ENCODE measurements at regions not wholly inside any gene's neighbourhood (a gene's known extent, or its start where the extent isn't known, plus 50 kb on each side); places are given as distances from the start of the nearest gene placed in this dataset.
"Not testable (repeated sequence)": the region's sequence is repeated elsewhere in the genome, so short reads cannot be mapped to it uniquely, and the experiment has no call there.

DNA sequence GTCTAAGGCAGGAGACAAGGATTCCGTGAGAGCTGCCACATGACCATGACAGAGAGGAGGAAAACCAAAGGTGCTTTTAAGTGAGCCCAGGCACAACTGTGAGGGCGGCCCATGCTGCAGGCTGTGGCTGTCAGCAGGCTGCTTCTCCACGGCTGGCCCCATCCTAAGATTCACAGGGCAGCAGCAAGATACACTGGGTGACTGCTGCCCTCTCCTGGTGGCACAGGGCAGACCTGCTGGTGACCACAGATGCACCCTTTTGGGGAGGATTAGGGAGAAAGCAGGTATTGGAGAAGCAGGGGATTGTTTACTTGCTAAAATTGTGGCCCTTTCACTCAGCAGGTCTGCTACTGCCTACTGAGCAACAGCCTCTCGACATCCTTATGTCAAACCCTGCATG is 125.4 kb upstream of the ALDH3B2 start:
- H3K27ac Mint-ChIP-seq, H3K4me3 Mint-ChIP-seq, H3K27me3 Mint-ChIP-seq, POLR2A ChIA-PET, H3K36me3 Mint-ChIP-seq, H3K9me3 Mint-ChIP-seq, ATAC-seq, H3K4me1 Mint-ChIP-seq: not testable (repeated sequence)
- peak in 4 of 10 donors; percentile 16 to 23 (median 18) for DNase-seq

- H3K27ac Mint-ChIP-seq, DNase-seq, H3K4me1 Mint-ChIP-seq, H3K36me3 Mint-ChIP-seq, H3K4me3 Mint-ChIP-seq, ATAC-seq, H3K27me3 Mint-ChIP-seq, H3K9me3 Mint-ChIP-seq, POLR2A ChIA-PET: not testable (repeated sequence)
These were observed 123.5 kb upstream of the ALDH3B2 start for GRCh38 chr11:67797726-67798521.

DNA sequence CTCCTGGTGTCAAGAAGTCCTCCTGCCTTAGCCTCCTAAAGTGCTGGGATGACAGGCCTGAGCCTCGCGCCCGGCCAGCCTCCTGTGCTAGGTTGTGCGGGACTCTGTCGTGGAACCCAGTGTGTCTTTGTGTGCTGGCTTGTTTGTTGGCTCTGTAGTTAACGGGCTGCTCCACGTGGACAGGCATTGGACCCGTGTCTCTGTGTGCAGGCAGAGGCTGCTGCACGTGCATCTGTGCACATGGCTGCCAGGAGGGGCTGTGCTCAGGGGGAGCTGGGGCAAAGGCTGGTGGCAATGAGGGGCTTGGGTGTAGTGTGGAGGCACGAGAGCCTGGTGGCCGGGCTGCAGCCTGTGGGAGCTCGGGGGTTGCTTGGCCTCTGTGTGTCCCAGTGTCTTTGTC is 121.3 kb upstream of the ALDH3B2 start:
- Mint-ChIP-seq H3K4me1 (peaks cover 8 to 16% (median 13%) of the 10 kb centered on the region in 4 donors), H3K36me3 (peaks cover 0 to 2% (median 2%) of the 10 kb centered on the region in 3 donors), H3K4me3 (no peak overlapping the region), H3K9me3 (no peaks in the 10 kb centered on the region), H3K27me3 (no peaks in the 10 kb centered on the region), H3K27ac (no peak overlapping the region)
- ATAC-seq (no peak), DNase-seq (no peak)
- POLR2A ChIA-PET = no interaction called here

- H3K9me3 Mint-ChIP-seq, POLR2A ChIA-PET: not testable (repeated sequence)
These were observed 119.3 kb upstream of the ALDH3B2 start for GRCh38 chr11:67793750-67794149.

DNA sequence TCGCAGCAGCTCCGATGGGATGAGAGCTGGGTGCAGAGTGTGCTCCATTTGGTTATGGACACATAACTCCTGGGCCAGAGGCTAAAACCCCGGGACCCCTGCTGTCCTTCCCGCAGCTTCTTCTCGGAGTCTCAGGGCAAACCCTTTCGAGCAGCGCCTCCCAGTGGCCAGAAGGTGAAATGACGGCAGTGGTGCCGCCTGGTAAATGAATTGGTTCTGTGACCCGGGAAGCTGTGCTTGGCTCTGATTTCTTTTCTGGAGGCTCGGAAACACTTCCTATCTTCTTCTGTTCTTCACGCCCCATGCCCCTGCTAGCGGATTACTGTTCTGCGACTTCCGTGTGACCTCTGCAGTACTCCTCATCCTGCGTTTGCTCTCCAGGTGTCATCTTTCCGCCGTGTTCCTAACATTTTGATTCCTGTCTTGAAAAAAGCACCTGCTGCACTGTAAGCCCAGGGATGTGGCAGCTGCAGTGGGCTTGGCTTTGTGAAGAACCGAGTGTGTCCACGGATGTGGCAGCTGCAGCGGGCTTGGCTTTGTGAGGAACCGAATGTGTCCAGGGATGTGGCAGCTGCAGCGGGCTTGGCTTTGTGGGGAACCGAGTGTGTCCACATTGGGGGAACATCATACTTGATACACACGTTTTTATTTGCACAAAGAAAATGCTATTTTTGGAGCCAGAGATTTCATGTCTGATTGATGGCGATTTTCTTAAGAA is 118.0 kb upstream of the ALDH3B2 start:
- H3K27me3 Mint-ChIP-seq, POLR2A ChIA-PET, H3K36me3 Mint-ChIP-seq, H3K27ac Mint-ChIP-seq, ATAC-seq, H3K9me3 Mint-ChIP-seq: not testable (repeated sequence)
- DNase-seq = peak in 8 of 10 donors; percentile 26 to 66 (median 54)
- peaks cover 7 to 16% (median 13%) of the 10 kb centered on the region in 4 donors for H3K4me1 Mint-ChIP-seq
- peak overlapping the region in 5 of 10 donors; percentile 7 to 48 (median 33) for H3K4me3 Mint-ChIP-seq

More at GRCh38 chr11:67793750-67794149, 119.3 kb upstream of the ALDH3B2 start:
- not testable (repeated sequence) for H3K27me3 Mint-ChIP-seq, DNase-seq, H3K36me3 Mint-ChIP-seq, ATAC-seq, H3K4me3 Mint-ChIP-seq
- H3K27ac Mint-ChIP-seq = peak overlapping the region in 1 of 10 donors; percentile 37
- peaks cover 8 to 16% (median 13%) of the 10 kb centered on the region in 4 donors for H3K4me1 Mint-ChIP-seq

GRCh38 chr11:67791598-67792170 is 117.3 kb upstream of the ALDH3B2 start:
- H3K36me3 Mint-ChIP-seq, H3K9me3 Mint-ChIP-seq, POLR2A ChIA-PET, H3K27me3 Mint-ChIP-seq, ATAC-seq: not testable (repeated sequence)
- Mint-ChIP-seq H3K4me3 (peak overlapping the region in 8 of 10 donors; percentile 19 to 73 (median 49)), H3K27ac (peak overlapping the region in 4 of 10 donors; percentile 7 to 72 (median 32)), H3K4me1 (peaks cover 7 to 16% (median 13%) of the 10 kb centered on the region in 4 donors)
- peak in 4 of 10 donors; percentile 19 to 28 (median 22) for DNase-seq

DNA sequence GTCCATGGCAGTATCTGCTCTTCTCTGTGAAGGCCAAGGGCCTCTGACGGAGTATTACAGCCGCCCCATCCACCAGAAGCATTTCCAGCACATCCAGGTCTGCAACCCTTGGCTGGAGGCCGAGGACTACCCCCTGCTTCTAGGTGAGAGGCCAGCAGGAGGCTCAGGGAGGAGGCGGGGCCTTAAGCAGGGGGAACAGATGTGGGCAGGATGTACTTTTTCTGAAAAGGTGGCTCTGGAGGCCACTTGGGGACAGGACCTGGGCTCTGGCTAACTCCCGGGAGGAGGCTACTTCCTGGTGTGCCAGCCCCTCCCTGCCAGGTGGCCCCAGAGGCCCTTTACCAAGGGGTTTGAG is 113.9 kb upstream of the ALDH3B2 start:
- H3K4me3 Mint-ChIP-seq, ATAC-seq, H3K27ac Mint-ChIP-seq, H3K36me3 Mint-ChIP-seq, POLR2A ChIA-PET, H3K9me3 Mint-ChIP-seq, DNase-seq, H3K27me3 Mint-ChIP-seq: not testable (repeated sequence)
- H3K4me1 Mint-ChIP-seq = peaks cover 7 to 16% (median 13%) of the 10 kb centered on the region in 4 donors

GRCh38 chr11:67787681-67788340 is 113.4 kb upstream of the ALDH3B2 start:
- H3K27me3 Mint-ChIP-seq, H3K27ac Mint-ChIP-seq, H3K9me3 Mint-ChIP-seq, DNase-seq, H3K36me3 Mint-ChIP-seq, ATAC-seq, POLR2A ChIA-PET, H3K4me3 Mint-ChIP-seq: not testable (repeated sequence)
- peaks cover 7 to 16% (median 13%) of the 10 kb centered on the region in 4 donors for H3K4me1 Mint-ChIP-seq

- H3K36me3 Mint-ChIP-seq, DNase-seq, ATAC-seq, H3K4me3 Mint-ChIP-seq, H3K9me3 Mint-ChIP-seq, H3K4me1 Mint-ChIP-seq, POLR2A ChIA-PET, H3K27ac Mint-ChIP-seq: not testable (repeated sequence)
- H3K27me3 Mint-ChIP-seq = peaks cover 6 to 28% (median 10%) of the 10 kb centered on the region in 5 donors
These were observed 107.5 kb upstream of the ALDH3B2 start for GRCh38 chr11:67781967-67782366.

DNA sequence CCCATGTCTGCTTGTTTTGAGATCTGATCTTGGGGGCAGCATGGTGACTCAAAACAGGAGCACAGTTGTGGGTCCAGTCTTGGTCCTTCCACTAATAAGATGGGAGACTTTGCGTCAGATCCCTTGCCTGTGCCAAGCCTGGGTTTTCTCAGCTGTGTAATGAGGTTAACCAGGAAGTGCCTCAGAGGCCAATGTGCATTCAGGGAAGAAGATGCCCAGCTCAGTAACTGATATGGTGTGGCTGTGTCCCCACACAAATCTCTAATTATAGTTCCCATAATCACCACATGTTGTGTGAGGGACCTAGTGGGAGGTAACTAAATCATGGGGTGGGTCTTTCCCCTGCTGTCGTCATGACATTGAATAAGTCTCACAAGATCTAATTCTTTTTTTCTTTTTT is 107.1 kb upstream of the ALDH3B2 start:
- H3K4me1 Mint-ChIP-seq, H3K36me3 Mint-ChIP-seq, POLR2A ChIA-PET: not testable (repeated sequence)

DNA sequence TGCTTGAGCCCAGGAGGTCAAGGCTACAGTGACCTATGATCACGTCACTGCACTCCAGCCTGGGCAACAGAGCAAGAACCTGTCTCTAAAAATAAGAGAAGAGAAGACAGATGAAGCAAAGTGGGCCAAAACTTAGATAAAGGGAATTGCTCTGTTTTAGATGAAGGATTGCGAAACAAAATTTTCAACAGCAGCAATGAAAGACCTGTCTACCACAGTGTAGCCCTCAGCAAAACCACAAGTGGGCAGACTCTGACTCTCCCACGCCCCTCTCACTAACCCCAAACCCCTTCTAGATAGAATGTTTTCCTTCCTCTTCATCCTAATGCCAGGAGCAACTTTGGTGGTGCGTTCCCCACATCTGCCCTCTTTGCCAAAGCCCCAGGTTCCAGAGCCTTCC is 105.6 kb upstream of the ALDH3B2 start:
- H3K27me3 Mint-ChIP-seq = peaks cover 8 to 46% (median 14%) of the 10 kb centered on the region in 5 donors
- H3K27ac Mint-ChIP-seq = peak overlapping the region in 1 of 10 donors; percentile 22
- DNase-seq = no peak
- no peak overlapping the region for H3K4me3 Mint-ChIP-seq
- POLR2A ChIA-PET = no interaction called here
- H3K36me3 Mint-ChIP-seq = no peaks in the 10 kb centered on the region
- ATAC-seq = no peak
- no peaks in the 10 kb centered on the region for H3K9me3 Mint-ChIP-seq
- H3K4me1 Mint-ChIP-seq = peaks cover 0 to 3% (median 0%) of the 10 kb centered on the region in 4 donors

More for the DNA sequence above, 107.1 kb upstream of the ALDH3B2 start:
- DNase-seq, ATAC-seq, H3K9me3 Mint-ChIP-seq, H3K4me3 Mint-ChIP-seq, H3K27ac Mint-ChIP-seq: not testable (repeated sequence)
- H3K27me3 Mint-ChIP-seq = peaks cover 6 to 31% (median 10%) of the 10 kb centered on the region in 5 donors

- POLR2A ChIA-PET, H3K9me3 Mint-ChIP-seq, DNase-seq, H3K4me3 Mint-ChIP-seq, H3K36me3 Mint-ChIP-seq, H3K4me1 Mint-ChIP-seq, ATAC-seq, H3K27ac Mint-ChIP-seq: not testable (repeated sequence)
- H3K27me3 Mint-ChIP-seq = peaks cover 8 to 53% (median 21%) of the 10 kb centered on the region in 5 donors
These were observed 104.9 kb upstream of the ALDH3B2 start for GRCh38 chr11:67779189-67779875.
